ENCODE measurements at regions not wholly inside any gene's neighbourhood (a gene's known extent, or its start where the extent isn't known, plus 50 kb on each side); places are given as distances from the start of the nearest gene placed in this dataset.

GRCh38 chr22:25492841-25493734 lies 71.4 kb upstream of the GRK3 start:
- H3K27ac ChIP-seq (ENCODE audit: low read depth, low read length): no peak overlapping the region
- no peaks in the 10 kb centered on the region for H3K27me3 ChIP-seq (ENCODE audit: insufficient read depth, low read length, poor library complexity)
- WGBS (ENCODE audit: extremely low coverage, insufficient coverage, low lambda C conversion rate): no CpG with 5 or more reads among the region's 15 CpGs
- no peak overlapping the region for H3K56ac ChIP-seq (ENCODE audit: low read length)
- no peak overlapping the region for H3K4me2 ChIP-seq (ENCODE audit: low read length)
- H3K4me3 ChIP-seq (ENCODE audit: low read length): no peak overlapping the region
- H2BK15ac ChIP-seq (replicated peaks; ENCODE audit: low read depth): no peak overlapping the region
- H2AK5ac ChIP-seq (ENCODE audit: low read length): no peak overlapping the region
- no peak overlapping the region for H3K18ac ChIP-seq (ENCODE audit: low read length)
- H3K23ac ChIP-seq (ENCODE audit: low read length): no peak overlapping the region
- DNase-seq: no peak
- no peaks in the 10 kb centered on the region for H3K79me1 ChIP-seq (ENCODE audit: low read length)
- no peak overlapping the region for H3K9ac ChIP-seq (ENCODE audit: low read length)
- no peak overlapping the region for H4K8ac ChIP-seq (ENCODE audit: low read depth, low read length)
- H3K4ac ChIP-seq (ENCODE audit: low read depth, low read length): no peak overlapping the region
- H2BK5ac ChIP-seq (ENCODE audit: low read length): no peak overlapping the region
- H3K36me3 ChIP-seq (ENCODE audit: control insufficient read depth, insufficient read depth, low read length): no peaks in the 10 kb centered on the region
- no peak overlapping the region for H4K5ac ChIP-seq (ENCODE audit: low read length)
- H3K79me2 ChIP-seq (ENCODE audit: control insufficient read depth, insufficient read depth, low read length): no peaks in the 10 kb centered on the region
- H3K4me1 ChIP-seq (ENCODE audit: control insufficient read depth, low read depth, low read length): peaks cover 6% of the 10 kb centered on the region
- no peak overlapping the region for H2BK120ac ChIP-seq (ENCODE audit: low read depth, low read length)

- Histone ChIP-seq H3K27me3 (ENCODE audit: insufficient read depth, low read length, poor library complexity) (no peaks in the 10 kb centered on the region), H3K56ac (ENCODE audit: low read length) (no peak overlapping the region), H3K4ac (ENCODE audit: low read depth, low read length) (no peak overlapping the region), H3K18ac (ENCODE audit: low read length) (no peak overlapping the region), H3K4me2 (ENCODE audit: low read length) (no peak overlapping the region), H4K8ac (ENCODE audit: low read depth, low read length) (no peak overlapping the region), H3K79me2 (ENCODE audit: control insufficient read depth, insufficient read depth, low read length) (no peaks in the 10 kb centered on the region), H3K4me3 (ENCODE audit: low read length) (no peak overlapping the region), H2BK15ac (replicated peaks; ENCODE audit: low read depth) (no peak overlapping the region), H3K36me3 (ENCODE audit: control insufficient read depth, insufficient read depth, low read length) (no peaks in the 10 kb centered on the region), H4K5ac (ENCODE audit: low read length) (no peak overlapping the region), H3K9ac (ENCODE audit: low read length) (no peak overlapping the region), H3K27ac (ENCODE audit: low read depth, low read length) (no peak overlapping the region), H2BK5ac (ENCODE audit: low read length) (no peak overlapping the region), H3K4me1 (ENCODE audit: control insufficient read depth, low read depth, low read length) (peaks cover 6% of the 10 kb centered on the region), H3K79me1 (ENCODE audit: low read length) (no peaks in the 10 kb centered on the region), H3K23ac (ENCODE audit: low read length) (no peak overlapping the region), H2BK120ac (ENCODE audit: low read depth, low read length) (no peak overlapping the region), H2AK5ac (ENCODE audit: low read length) (no peak overlapping the region)
- DNase-seq: no peak
- WGBS (ENCODE audit: extremely low coverage, insufficient coverage, low lambda C conversion rate): no CpG with 5 or more reads among the region's 4 CpGs
These were observed 70.7 kb upstream of the GRK3 start for GRCh38 chr22:25493794-25494193.

GRCh38 chr22:25494774-25495173 lies 69.7 kb upstream of the GRK3 start:
- Histone ChIP-seq H3K27me3 (ENCODE audit: insufficient read depth, low read length, poor library complexity) (no peaks in the 10 kb centered on the region), H3K4me3 (ENCODE audit: low read length) (no peak overlapping the region), H3K4me1 (ENCODE audit: control insufficient read depth, low read depth, low read length) (peaks cover 6% of the 10 kb centered on the region), H3K79me2 (ENCODE audit: control insufficient read depth, insufficient read depth, low read length) (no peaks in the 10 kb centered on the region), H3K79me1 (ENCODE audit: low read length) (no peaks in the 10 kb centered on the region), H3K36me3 (ENCODE audit: control insufficient read depth, insufficient read depth, low read length) (no peaks in the 10 kb centered on the region), H4K8ac (ENCODE audit: low read depth, low read length) (no peak overlapping the region), H3K18ac (ENCODE audit: low read length) (no peak overlapping the region), H3K4ac (ENCODE audit: low read depth, low read length) (no peak overlapping the region), H2AK5ac (ENCODE audit: low read length) (no peak overlapping the region), H3K23ac (ENCODE audit: low read length) (no peak overlapping the region), H2BK120ac (ENCODE audit: low read depth, low read length) (no peak overlapping the region), H3K9ac (ENCODE audit: low read length) (no peak overlapping the region), H3K27ac (ENCODE audit: low read depth, low read length) (no peak overlapping the region), H3K56ac (ENCODE audit: low read length) (no peak overlapping the region), H4K5ac (ENCODE audit: low read length) (no peak overlapping the region), H2BK15ac (replicated peaks; ENCODE audit: low read depth) (no peak overlapping the region), H3K4me2 (ENCODE audit: low read length) (no peak overlapping the region), H2BK5ac (ENCODE audit: low read length) (no peak overlapping the region)
- peak; percentile 47 for DNase-seq
- WGBS (ENCODE audit: extremely low coverage, insufficient coverage, low lambda C conversion rate): no CpG with 5 or more reads among the region's 3 CpGs

GRCh38 chr22:25495285-25495684 lies 69.2 kb upstream of the GRK3 start:
- no CpG with 5 or more reads among the region's 1 CpG for WGBS (ENCODE audit: extremely low coverage, insufficient coverage, low lambda C conversion rate)
- Histone ChIP-seq H2AK5ac (ENCODE audit: low read length) (no peak overlapping the region), H3K56ac (ENCODE audit: low read length) (no peak overlapping the region), H2BK5ac (ENCODE audit: low read length) (no peak overlapping the region), H3K4me1 (ENCODE audit: control insufficient read depth, low read depth, low read length) (peaks cover 6% of the 10 kb centered on the region), H3K23ac (ENCODE audit: low read length) (no peak overlapping the region), H4K8ac (ENCODE audit: low read depth, low read length) (no peak overlapping the region), H3K4me3 (ENCODE audit: low read length) (no peak overlapping the region), H3K4ac (ENCODE audit: low read depth, low read length) (no peak overlapping the region), H3K18ac (ENCODE audit: low read length) (no peak overlapping the region), H2BK120ac (ENCODE audit: low read depth, low read length) (no peak overlapping the region), H3K4me2 (ENCODE audit: low read length) (no peak overlapping the region), H3K27me3 (ENCODE audit: insufficient read depth, low read length, poor library complexity) (no peaks in the 10 kb centered on the region), H2BK15ac (replicated peaks; ENCODE audit: low read depth) (no peak overlapping the region), H3K9ac (ENCODE audit: low read length) (no peak overlapping the region), H3K36me3 (ENCODE audit: control insufficient read depth, insufficient read depth, low read length) (no peaks in the 10 kb centered on the region), H3K79me1 (ENCODE audit: low read length) (no peaks in the 10 kb centered on the region), H3K27ac (ENCODE audit: low read depth, low read length) (no peak overlapping the region), H4K5ac (ENCODE audit: low read length) (no peak overlapping the region), H3K79me2 (ENCODE audit: control insufficient read depth, insufficient read depth, low read length) (no peaks in the 10 kb centered on the region)
- no peak for DNase-seq

GRCh38 chr22:25496396-25497064 lies 67.9 kb upstream of the GRK3 start:
- no peak overlapping the region for H2BK15ac ChIP-seq (replicated peaks; ENCODE audit: low read depth)

More at GRCh38 chr22:25496396-25497064, 67.9 kb upstream of the GRK3 start:
- WGBS (ENCODE audit: extremely low coverage, insufficient coverage, low lambda C conversion rate): no CpG with 5 or more reads among the region's 4 CpGs
- Histone ChIP-seq H3K4me3 (ENCODE audit: low read length) (no peak overlapping the region), H3K79me1 (ENCODE audit: low read length) (no peaks in the 10 kb centered on the region), H3K4ac (ENCODE audit: low read depth, low read length) (no peak overlapping the region), H3K36me3 (ENCODE audit: control insufficient read depth, insufficient read depth, low read length) (no peaks in the 10 kb centered on the region), H3K23ac (ENCODE audit: low read length) (no peak overlapping the region), H2BK5ac (ENCODE audit: low read length) (no peak overlapping the region), H3K9ac (ENCODE audit: low read length) (no peak overlapping the region), H3K4me1 (ENCODE audit: control insufficient read depth, low read depth, low read length) (peaks cover 6% of the 10 kb centered on the region), H3K27me3 (ENCODE audit: insufficient read depth, low read length, poor library complexity) (no peaks in the 10 kb centered on the region), H2BK120ac (ENCODE audit: low read depth, low read length) (no peak overlapping the region), H3K79me2 (ENCODE audit: control insufficient read depth, insufficient read depth, low read length) (no peaks in the 10 kb centered on the region), H3K27ac (ENCODE audit: low read depth, low read length) (no peak overlapping the region), H4K8ac (ENCODE audit: low read depth, low read length) (no peak overlapping the region), H3K56ac (ENCODE audit: low read length) (no peak overlapping the region), H2AK5ac (ENCODE audit: low read length) (no peak overlapping the region), H3K18ac (ENCODE audit: low read length) (no peak overlapping the region), H4K5ac (ENCODE audit: low read length) (no peak overlapping the region), H3K4me2 (ENCODE audit: low read length) (no peak overlapping the region)
- DNase-seq: no peak
